HPDE6-E6E7 (cell line): ENCODE measurements at regions not wholly inside any gene's neighbourhood (a gene's known extent, or its start where the extent isn't known, plus 50 kb on each side); places are given as distances from the start of the nearest gene placed in this dataset.

Experiments used
- DNase-seq: peaks from one replicate; pipeline ENCODE4 v3.0.0; 2011; ENCODE audit warnings: missing footprints; ENCODE audit errors: extremely low spot score

DNA sequence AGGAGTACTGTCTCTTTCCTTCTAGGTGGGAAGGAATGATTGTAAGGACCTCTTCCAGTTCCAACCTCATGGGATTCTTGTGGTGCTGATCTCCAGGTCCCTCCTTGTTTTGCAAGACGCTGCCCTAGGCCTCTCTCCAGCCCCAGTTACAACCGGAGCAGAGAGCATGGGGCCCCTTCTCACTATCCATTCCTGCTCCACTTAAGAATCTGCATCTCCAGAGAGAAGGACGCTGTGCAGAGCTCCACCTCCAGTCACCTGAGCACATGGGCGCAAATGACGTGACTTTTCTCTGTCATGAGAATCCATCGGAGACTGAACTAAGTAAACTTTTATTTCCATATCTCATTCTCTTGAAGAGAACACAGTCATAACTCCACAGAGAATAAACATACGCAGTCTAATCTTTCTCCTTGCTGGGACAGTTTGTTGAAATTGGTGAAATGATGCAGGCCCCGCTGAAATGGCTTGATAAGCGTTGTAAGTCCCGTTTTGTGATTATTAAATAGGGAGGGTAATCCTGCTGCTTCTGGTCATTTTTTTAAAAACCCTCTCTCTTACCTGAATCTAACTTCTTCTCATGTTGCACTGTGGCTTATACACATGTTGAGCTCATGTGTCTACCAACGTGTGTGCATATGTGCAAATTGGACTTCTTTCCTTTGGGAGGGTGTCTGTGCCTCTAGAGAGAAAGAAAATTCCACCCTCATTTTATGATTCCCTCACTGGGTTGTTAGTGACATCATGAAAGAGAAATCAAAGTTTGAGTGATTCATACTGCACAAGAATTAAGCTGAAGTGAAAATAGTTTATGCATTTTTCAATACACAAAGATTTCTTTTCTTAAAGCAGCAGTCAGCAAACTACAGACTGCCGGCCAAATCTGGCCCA lies 133.2 kb upstream of the TBX20 start:
- no peak for DNase-seq

GRCh38 chr7:35386082-35386815 lies 132.3 kb upstream of the TBX20 start:
- no peak for DNase-seq

GRCh38 chr7:35384761-35385700 lies 131.1 kb upstream of the TBX20 start:
- DNase-seq, result no peak

DNA sequence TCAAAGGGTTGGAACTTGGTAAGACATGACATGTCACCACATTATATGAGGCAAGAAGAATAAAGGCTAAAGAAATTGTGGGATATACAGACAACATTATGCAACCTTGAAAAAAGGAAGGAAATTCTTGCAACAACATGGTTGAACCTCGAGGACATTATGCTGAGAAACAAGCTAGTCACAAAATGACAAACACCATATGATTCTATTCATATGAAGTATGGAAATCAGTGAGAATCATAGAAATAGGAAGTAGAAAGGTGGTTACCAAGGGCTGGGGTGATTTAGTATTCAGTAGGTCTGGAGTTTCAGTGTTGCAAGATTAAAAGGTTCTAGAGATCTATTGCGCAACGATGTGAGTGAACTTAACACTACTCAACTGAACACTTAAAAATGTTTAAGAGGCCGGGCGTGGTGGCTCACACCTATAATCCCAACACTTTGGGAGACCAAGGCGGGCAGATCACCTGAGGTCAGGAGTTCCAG lies 126.9 kb upstream of the TBX20 start:
- no peak for DNase-seq

DNA sequence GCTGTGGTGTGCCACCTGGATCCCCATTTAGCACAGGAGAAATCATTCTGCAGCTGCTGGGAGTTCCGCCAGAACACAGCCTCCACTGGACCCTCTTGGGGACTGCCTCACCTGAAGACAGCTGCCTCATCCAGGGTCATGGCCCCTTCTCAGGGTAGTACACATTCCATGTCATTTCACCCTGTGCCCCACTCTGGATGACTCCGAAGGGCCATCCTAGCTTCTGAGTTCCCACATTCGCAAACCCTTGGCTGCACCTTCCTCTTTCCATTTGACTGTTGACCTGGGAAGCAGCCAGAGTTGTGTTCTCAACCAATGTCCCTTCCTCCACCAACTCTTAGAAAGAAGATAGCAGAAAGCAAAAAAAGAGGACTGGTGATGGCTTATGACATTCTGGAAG lies 125.6 kb upstream of the TBX20 start:
- no peak for DNase-seq

DNA sequence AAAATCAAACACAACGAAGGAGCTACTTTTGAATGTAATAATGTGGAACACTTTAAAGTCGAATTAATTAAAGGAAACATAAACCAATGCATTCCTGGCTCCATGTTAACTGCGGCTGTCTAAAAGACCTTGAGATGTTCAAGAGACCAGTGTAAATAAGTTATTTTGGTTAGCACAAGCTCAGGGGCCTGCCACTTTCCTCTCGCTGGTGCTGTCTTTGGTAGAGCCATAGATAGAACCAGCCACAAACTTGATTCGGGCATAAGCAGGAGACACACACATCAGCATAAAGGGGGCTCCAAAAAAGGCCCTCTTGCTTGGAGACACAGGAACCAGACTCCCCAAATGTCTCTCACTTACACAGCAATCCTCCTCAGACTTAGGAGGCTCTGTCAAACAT lies 121.6 kb upstream of the TBX20 start:
- no peak for DNase-seq

DNA sequence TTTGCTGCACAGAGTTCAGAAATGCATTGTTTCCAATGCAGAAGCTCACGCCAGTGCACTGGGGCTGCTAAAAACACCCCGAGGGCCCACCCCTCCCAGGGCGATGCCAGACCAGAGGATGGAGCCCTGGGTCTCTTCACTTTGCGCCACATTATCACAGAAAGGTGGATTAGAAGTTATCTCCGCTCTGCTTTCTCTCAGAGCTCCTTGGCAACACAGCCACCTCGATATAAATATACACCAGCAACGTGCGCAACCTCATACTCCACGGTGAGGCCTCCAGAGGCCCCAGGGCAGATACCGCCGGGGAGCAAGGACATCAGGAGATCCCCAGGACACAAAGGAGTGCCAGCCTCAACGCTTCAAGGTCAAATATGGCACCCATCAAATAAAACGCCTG lies 121.0 kb upstream of the TBX20 start:
- DNase-seq, result no peak

DNA sequence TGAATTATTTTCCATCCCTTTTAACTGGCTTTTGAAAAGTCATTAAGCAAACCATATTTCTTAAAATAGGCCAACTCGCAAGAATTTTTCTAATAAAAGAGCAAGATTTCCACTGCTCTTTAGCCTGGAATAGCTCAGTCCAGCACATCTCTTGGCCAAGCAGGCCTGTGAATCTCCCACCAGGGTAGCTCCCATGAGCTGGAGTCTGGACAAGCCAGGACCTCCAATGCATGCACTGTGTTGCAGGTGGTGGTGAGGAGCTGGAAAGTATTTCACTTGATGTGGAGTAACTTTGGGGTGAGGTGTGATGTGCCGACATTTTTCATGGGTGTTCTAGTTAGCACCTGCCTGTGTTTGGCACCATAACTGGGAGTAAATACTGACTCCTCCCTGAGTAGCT lies 117.3 kb upstream of the TBX20 start:
- DNase-seq, result no peak

GRCh38 chr7:35370687-35371086 lies 116.8 kb upstream of the TBX20 start:
- no peak for DNase-seq

DNA sequence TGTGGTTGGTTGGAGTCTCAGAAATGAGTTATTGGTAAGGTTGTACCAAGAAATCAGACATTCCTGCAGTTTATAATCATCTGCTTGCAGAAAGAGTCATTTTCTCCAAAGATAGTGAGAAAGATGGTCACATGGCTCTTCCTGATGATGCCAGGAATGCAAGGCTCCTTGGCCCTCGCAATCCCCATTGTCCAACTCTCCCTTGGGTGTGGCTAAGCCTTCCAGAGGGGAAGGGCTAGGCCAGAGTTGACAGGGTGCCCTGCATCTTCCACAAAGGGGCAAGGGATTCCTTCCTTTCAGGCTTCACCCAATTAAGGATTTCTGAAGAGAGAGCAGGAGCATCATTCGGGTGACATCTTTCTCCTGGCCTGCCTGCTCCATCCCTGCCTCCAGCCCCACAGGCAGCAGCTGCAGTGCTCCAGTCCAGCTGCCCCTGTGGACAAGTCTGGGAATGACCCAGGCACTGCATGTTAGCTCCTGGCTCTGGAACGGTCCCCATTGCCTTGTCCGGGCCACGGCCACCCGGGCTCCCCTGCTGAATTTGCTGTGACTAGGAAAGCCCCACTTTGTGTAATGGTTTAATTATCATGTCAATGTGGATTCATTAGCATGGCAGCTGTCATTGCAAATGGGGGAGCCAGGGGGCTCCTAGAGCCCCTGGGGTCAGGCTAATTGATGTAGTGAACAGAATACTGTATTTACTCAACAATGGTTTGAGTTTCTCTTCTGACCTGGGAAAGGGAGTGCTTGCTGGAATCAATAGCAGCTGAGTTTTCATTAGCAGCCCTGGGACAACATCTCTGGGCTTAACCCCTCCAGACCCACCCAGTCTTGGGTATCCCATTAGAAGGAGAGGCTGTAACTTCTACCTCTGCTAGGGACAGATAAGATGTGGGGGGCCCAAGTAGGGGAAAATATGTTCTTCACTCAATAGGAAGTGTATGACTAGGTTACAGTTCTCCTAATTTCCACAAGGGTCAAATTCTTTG lies 112.6 kb upstream of the TBX20 start:
- DNase-seq, result no peak

DNA sequence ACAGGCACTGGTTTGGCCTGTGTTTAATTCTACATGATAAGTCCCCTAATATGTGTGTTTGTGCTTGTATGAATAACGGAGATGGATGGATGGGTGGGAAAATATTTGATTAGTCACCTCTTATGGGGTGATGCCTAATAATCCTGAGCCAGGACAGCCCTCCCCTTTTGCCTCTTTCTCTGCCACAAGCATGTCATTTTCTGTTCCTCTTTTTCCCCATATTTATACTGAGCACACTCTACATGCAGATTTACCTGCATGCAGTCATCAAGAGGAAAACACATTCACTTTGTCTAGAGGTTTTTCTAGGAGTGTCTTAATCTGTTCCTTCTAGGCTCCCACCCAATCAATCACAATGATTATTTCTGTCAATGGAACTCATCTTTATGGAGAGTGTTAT lies 111.6 kb upstream of the TBX20 start:
- DNase-seq, result no peak

- no peak for DNase-seq
Observed at GRCh38 chr7:35362341-35362740, 108.4 kb upstream of the TBX20 start.

DNA sequence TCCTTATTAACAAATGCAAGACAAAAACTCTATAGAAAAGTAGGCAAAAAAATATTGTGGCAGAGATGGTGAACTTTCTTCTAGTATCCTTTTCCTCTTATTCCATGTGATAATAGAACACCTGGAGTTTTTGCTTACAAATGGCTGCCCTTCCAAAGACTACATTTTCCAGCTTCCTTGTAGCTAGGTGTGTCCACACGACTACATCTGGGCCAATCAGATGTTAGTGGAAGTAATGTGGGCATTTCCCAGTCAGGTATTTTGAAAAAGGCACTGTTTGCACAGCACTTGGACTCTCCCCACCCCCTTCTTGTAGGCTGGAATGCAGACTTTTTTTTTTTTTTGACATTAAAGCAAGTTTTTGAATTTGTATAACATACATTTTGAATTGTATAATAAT lies 105.5 kb upstream of the TBX20 start:
- DNase-seq, result no peak

DNA sequence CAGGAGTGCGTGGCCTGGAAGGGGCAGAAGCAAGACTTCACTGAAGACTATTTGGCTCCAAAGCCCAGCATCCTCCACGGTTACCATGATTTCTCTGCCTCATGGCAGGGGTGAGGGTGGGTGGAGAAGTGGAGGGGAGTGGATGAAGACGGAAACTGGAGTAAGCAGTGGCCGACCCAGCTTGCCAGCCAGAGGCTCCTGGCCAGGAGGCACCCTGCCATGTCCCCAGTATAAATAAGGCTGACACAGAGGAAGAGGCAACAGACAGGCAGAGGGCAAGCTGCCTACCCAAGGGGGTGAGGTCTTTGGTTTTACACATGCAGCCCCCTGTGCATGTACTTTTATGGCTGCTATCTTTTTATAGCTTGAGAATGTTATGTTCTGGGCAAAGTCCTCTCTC lies 102.6 kb upstream of the TBX20 start:
- no peak for DNase-seq

- no peak for DNase-seq
Observed at GRCh38 chr7:35355911-35356310, 102.0 kb upstream of the TBX20 start.

GRCh38 chr7:35355199-35355598 lies 101.3 kb upstream of the TBX20 start:
- no peak for DNase-seq

DNA sequence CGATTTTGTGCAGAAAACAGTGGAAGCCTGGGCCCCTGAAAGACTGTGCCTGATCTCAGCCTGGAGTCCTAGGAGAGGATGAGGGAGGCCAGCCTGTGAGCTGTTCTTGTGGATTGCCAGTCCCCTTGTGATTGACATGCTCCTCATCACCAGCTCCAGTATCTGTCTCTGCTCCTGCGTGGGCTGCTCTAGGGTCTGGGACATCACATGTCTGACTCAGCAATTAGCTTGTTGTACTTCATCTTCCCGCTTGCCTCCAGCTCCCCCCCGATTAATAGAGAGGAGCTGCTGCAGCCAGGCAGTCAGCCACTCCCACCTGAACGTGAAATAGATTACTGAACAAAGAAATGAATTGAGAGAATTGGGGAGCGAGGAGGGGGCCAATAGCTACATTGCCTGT lies 99.6 kb upstream of the TBX20 start:
- DNase-seq, result no peak

DNA sequence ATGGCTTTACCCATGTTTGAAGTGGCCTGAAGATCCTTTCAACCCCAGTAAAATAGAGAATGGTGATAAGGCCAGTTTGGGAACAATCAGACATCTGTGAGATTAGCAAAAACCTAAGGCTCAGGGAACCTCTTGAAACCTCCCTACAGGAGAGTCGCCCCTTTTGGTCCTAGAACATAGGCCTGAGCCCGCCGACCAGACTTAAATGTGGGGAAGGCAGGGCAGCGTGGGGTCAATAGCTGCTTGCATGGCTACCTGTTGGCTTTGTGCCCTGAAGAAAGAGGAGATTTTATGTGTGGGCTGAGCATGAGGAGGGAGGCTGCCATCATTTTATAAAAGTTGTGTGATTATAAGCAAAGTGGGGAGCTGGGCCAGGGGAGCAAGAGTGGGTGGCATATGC lies 97.6 kb upstream of the TBX20 start:
- no peak for DNase-seq

DNA sequence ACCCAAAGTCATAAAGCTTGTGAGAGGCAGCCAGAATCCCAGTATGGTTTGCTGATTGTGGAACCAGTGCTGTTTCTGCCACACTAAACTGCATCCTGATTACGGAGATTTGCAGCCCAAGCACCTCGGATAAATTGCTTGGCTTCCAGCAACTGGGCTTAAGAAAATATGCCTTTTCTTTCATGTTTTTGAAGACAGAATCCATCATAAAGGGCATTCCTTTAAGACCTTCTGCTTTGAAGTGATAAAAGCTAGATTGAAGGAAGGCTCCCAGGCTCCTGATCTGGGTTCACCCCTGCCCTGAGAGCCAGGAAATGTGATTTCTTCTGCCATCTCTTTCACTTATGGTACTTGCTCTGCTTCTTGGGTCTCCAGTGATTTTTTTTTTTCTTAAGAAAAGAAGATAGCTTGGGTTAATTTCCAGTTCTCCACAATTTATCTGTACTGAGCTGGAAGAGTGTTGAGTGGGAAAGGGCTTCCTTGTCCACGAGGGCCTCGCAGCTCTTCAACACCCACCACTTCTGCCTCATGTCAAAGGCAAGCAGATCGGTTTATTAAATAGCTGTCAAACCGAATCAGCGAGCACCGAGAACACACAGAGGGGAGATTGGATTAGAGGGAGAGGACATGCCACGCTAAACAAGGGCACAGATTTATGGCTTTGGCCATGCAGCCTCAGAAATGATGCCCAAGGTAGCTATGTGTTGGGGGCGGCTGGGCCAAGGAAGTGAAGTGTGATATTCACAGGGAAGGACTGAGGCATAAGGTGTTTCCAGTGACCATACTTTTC lies 94.9 kb upstream of the TBX20 start:
- no peak for DNase-seq

DNA sequence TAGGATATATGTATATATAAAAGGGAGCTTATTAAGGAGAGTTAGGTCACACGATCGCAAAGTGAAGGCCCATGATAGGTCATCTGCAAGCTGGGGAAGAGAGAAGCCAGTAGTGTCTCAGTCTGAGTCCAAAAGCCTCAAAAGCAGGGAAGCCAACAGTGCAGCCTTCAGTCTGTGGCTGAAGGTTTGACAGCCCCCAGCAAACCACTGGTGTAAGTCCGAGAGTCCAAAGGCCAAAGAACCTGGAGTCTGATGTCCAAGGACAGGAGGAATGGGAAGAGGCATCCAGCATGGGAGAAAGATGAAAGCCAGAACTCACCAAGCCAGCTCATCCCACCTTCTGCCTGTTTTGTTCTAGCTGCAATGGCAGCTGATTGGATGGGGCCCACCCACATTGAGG lies 88.9 kb upstream of the TBX20 start:
- no peak for DNase-seq
